ENCODE measurements at regions not wholly inside any gene's neighbourhood (a gene's known extent, or its start where the extent isn't known, plus 50 kb on each side); places are given as distances from the start of the nearest gene placed in this dataset.

DNA sequence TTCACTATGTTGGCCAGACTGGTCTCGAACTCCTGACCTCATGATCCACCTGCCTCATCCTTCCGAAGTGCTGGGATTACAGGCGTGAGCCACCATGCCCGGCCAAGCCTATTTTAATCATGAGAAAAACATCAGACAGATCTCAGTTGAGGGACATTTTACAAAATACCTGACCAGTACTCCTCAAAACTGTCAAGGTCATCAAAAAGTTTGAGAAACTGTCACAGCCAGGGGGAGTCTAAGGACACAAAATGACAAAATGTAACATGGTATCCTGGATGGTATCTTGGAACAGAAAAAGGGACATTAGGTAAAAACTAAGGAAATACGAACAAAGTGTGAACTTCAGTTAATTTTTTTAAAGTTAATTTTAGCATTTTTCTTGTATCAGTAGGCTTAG lies 219.8 kb upstream of the PPP1R3A start:
- H3K4me3 ChIP-seq (replicated peaks in 1 of 2; ENCODE audit: low read depth in 1 of 2, low read length in 2 of 2), result no peak overlapping the region
- CTCF ChIA-PET, result no interaction called here
- no TSS peak for BruUV-seq (replicated peaks)
- H3K36me3 ChIP-seq (ENCODE audit: control insufficient read depth in 1 of 2, insufficient read depth in 2 of 2, low read length in 2 of 2), result no peaks in the 10 kb centered on the region
- no peak overlapping the region for H3K4me2 ChIP-seq (ENCODE audit: low read length)
- ATAC-seq (no peak), DNase-seq (ENCODE audit: low read depth, low spot score) (no peak)
- H3K9me3 ChIP-seq (ENCODE audit: control insufficient read depth in 1 of 2, insufficient read depth in 1 of 2, low read depth in 1 of 2, low read length in 2 of 2), result no peaks in the 10 kb centered on the region
- H3K4me1 ChIP-seq (ENCODE audit: control insufficient read depth in 1 of 2, insufficient read depth in 2 of 2, low read length in 2 of 2), result no peaks in the 10 kb centered on the region
- RAD21 ChIA-PET (ENCODE audit: low non-redundant PET in 1 of 2, low total read pairs in 2 of 2, uncharacterized antibody in 2 of 2, unreplicated experiment in 2 of 2), result no interaction called here
- intact Hi-C loops (cut with micrococcal nuclease), result no loop called here
- H3K9me2 ChIP-seq (ENCODE audit: insufficient read depth), result no peaks in the 10 kb centered on the region
- no peaks in the 10 kb centered on the region for H3K27me3 ChIP-seq (ENCODE audit: insufficient read depth, low read length)
- no peak for TF ChIP-seq POLR2AphosphoS5 (IDR thresholded peaks at IDR 0.05; ENCODE audit: low read depth, low read length)
- TF ChIP-seq JUND (IDR thresholded peaks at IDR 0.05), result no peak
- TF ChIP-seq, protein P1, sequence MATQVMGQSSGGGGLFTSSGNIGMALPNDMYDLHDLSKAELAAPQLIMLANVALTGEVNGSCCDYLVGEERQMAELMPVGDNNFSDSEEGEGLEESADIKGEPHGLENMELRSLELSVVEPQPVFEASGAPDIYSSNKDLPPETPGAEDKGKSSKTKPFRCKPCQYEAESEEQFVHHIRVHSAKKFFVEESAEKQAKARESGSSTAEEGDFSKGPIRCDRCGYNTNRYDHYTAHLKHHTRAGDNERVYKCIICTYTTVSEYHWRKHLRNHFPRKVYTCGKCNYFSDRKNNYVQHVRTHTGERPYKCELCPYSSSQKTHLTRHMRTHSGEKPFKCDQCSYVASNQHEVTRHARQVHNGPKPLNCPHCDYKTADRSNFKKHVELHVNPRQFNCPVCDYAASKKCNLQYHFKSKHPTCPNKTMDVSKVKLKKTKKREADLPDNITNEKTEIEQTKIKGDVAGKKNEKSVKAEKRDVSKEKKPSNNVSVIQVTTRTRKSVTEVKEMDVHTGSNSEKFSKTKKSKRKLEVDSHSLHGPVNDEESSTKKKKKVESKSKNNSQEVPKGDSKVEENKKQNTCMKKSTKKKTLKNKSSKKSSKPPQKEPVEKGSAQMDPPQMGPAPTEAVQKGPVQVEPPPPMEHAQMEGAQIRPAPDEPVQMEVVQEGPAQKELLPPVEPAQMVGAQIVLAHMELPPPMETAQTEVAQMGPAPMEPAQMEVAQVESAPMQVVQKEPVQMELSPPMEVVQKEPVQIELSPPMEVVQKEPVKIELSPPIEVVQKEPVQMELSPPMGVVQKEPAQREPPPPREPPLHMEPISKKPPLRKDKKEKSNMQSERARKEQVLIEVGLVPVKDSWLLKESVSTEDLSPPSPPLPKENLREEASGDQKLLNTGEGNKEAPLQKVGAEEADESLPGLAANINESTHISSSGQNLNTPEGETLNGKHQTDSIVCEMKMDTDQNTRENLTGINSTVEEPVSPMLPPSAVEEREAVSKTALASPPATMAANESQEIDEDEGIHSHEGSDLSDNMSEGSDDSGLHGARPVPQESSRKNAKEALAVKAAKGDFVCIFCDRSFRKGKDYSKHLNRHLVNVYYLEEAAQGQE (IDR thresholded peaks at IDR 0.05; ENCODE audit: low read depth), result no peak
- TF ChIP-seq RAD21 (IDR thresholded peaks at IDR 0.05; ENCODE audit: low read depth), result no peak
- TF ChIP-seq EZH2 (IDR thresholded peaks at IDR 0.05), result no peak
- no peak for TF ChIP-seq POLR2A (IDR thresholded peaks at IDR 0.05; ENCODE audit: borderline replicate concordance, extremely low read depth, insufficient read depth, insufficient read length)
- no peak overlapping the region for H3K27ac ChIP-seq (ENCODE audit: low read depth, low read length)
- H3K79me2 ChIP-seq (ENCODE audit: insufficient read depth, low read length), result no peaks in the 10 kb centered on the region
- no peak overlapping the region for H2AFZ ChIP-seq (ENCODE audit: low read depth, low read length, poor library complexity, severe bottlenecking)
- H4K20me1 ChIP-seq (ENCODE audit: insufficient read depth), result no peaks in the 10 kb centered on the region
- H3K9ac ChIP-seq (ENCODE audit: low read length), result no peak overlapping the region
- POLR2A ChIA-PET, result no interaction called here

DNA sequence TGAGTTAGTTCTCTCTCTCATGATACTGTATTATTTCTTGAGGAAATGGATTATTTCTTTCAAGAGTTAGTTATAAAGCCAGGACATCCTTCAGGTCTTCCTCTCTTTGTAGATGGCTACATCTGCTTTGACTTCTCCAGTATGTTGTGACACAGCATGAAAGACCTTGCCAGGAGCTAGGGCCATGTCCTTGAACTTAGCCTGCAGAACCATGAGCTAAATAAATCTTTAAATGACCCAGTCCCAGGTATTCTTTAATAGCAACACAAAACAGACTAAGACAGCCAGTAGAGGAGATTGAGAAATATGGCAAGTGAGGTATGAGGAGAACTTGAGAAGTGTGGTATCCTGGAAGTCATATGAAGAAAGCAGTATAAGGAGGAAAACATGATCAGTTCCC lies 214.9 kb upstream of the PPP1R3A start:
- POLR2A ChIA-PET, result no interaction called here
- ATAC-seq, result no peak

More for the DNA sequence above, 214.9 kb upstream of the PPP1R3A start:
- H3K4me3 ChIP-seq (replicated peaks in 1 of 2; ENCODE audit: low read depth in 1 of 2, low read length in 2 of 2), result no peak overlapping the region
- H3K9me2 ChIP-seq (ENCODE audit: insufficient read depth), result no peaks in the 10 kb centered on the region
- ChIA-PET CTCF (no interaction called here), RAD21 (ENCODE audit: low non-redundant PET in 1 of 2, low total read pairs in 2 of 2, uncharacterized antibody in 2 of 2, unreplicated experiment in 2 of 2) (no interaction called here)
- no peak overlapping the region for H3K4me2 ChIP-seq (ENCODE audit: low read length)
- H3K27ac ChIP-seq (ENCODE audit: low read depth, low read length), result no peak overlapping the region
- DNase-seq (ENCODE audit: low read depth, low spot score), result no peak
- no TSS peak for BruUV-seq (replicated peaks)
- H3K9me3 ChIP-seq (ENCODE audit: control insufficient read depth in 1 of 2, insufficient read depth in 1 of 2, low read depth in 1 of 2, low read length in 2 of 2), result no peaks in the 10 kb centered on the region
- H3K36me3 ChIP-seq (ENCODE audit: control insufficient read depth in 1 of 2, insufficient read depth in 2 of 2, low read length in 2 of 2), result no peaks in the 10 kb centered on the region
- no peaks in the 10 kb centered on the region for H3K4me1 ChIP-seq (ENCODE audit: control insufficient read depth in 1 of 2, insufficient read depth in 2 of 2, low read length in 2 of 2)
- H3K79me2 ChIP-seq (ENCODE audit: insufficient read depth, low read length), result no peaks in the 10 kb centered on the region
- H4K20me1 ChIP-seq (ENCODE audit: insufficient read depth), result no peaks in the 10 kb centered on the region
- intact Hi-C loops (cut with micrococcal nuclease), result no loop called here
- no peak overlapping the region for H3K9ac ChIP-seq (ENCODE audit: low read length)
- TF ChIP-seq, protein P2, sequence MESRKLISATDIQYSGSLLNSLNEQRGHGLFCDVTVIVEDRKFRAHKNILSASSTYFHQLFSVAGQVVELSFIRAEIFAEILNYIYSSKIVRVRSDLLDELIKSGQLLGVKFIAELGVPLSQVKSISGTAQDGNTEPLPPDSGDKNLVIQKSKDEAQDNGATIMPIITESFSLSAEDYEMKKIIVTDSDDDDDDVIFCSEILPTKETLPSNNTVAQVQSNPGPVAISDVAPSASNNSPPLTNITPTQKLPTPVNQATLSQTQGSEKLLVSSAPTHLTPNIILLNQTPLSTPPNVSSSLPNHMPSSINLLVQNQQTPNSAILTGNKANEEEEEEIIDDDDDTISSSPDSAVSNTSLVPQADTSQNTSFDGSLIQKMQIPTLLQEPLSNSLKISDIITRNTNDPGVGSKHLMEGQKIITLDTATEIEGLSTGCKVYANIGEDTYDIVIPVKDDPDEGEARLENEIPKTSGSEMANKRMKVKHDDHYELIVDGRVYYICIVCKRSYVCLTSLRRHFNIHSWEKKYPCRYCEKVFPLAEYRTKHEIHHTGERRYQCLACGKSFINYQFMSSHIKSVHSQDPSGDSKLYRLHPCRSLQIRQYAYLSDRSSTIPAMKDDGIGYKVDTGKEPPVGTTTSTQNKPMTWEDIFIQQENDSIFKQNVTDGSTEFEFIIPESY (IDR thresholded peaks at IDR 0.05; ENCODE audit: extremely low read depth, insufficient replicate concordance, low read length), result no peak
- no peak for TF ChIP-seq SP1 (IDR thresholded peaks at IDR 0.05; ENCODE audit: low read depth)
- TF ChIP-seq ZFX (IDR thresholded peaks at IDR 0.05), result no peak
- no peak for TF ChIP-seq ELF1 (IDR thresholded peaks at IDR 0.05; ENCODE audit: borderline replicate concordance, low read depth)
- TF ChIP-seq RAD21 (IDR thresholded peaks at IDR 0.05; ENCODE audit: low read depth), result no peak
- TF ChIP-seq EGR1 (IDR thresholded peaks at IDR 0.05; ENCODE audit: low read depth), result no peak
- no peak for TF ChIP-seq POLR2AphosphoS5 (IDR thresholded peaks at IDR 0.05; ENCODE audit: low read depth, low read length)
- TF ChIP-seq, protein P1 (IDR thresholded peaks at IDR 0.05; ENCODE audit: low read depth), result no peak
- H3K27me3 ChIP-seq (ENCODE audit: insufficient read depth, low read length), result no peaks in the 10 kb centered on the region
- H2AFZ ChIP-seq (ENCODE audit: low read depth, low read length, poor library complexity, severe bottlenecking), result no peak overlapping the region

Measured in HCT116 (cell line).